GM23338 (cell line): ENCODE measurements at regions not wholly inside any gene's neighbourhood (a gene's known extent, or its start where the extent isn't known, plus 50 kb on each side); places are given as distances from the start of the nearest gene placed in this dataset.
A peak's percentile ranks its signal among the peaks of the same experiment; 100 is the strongest.
"Not testable (repeated sequence)": the region's sequence is repeated elsewhere in the genome, so short reads cannot be mapped to it uniquely, and the experiment has no call there.

Source experiments
- ATAC-seq: fragments of 200-7000 bp; cut with Tn5 transposase; 3 replicates; pipeline ENCODE4 v1.9.1; 2020
- DNase-seq: peaks from one replicate; pipeline ENCODE4 v3.0.0-alpha.2; 2015; ENCODE audit warnings: low spot score
- H2AFZ ChIP-seq: fragments of 200-600 bp; sonication (generic); 2 replicates; pipeline ENCODE4 v1.8.0; 2016; ENCODE audit warnings: antibody characterized with exemption, mild to moderate bottlenecking, moderate library complexity
- H3F3A ChIP-seq: fragments of 200-600 bp; sonication (generic); replicated peaks from 2 replicates; pipeline ENCODE4 v1.8.0; 2017; ENCODE audit warnings: antibody characterized with exemption, mixed run types, low read depth
- H3K27ac ChIP-seq: fragments of 200-600 bp; sonication (generic); 2 replicates; pipeline ENCODE4 v1.6.1; 2016; ENCODE audit warnings: low read depth
- H3K27me3 ChIP-seq: fragments of 200-600 bp; sonication (generic); 2 replicates; pipeline ENCODE4 v1.8.0; 2016; ENCODE audit warnings: mild to moderate bottlenecking, mixed run types, moderate library complexity; ENCODE audit not compliant: insufficient read depth
- H3K36me3 ChIP-seq: fragments of 200-600 bp; sonication (generic); 2 replicates; pipeline ENCODE4 v1.8.0; 2016; ENCODE audit warnings: mild to moderate bottlenecking; ENCODE audit not compliant: insufficient read depth
- H3K4me1 ChIP-seq: fragments of 200-600 bp; sonication (generic); 2 replicates; pipeline ENCODE4 v1.8.0; 2016; ENCODE audit warnings: mild to moderate bottlenecking, moderate library complexity; ENCODE audit not compliant: insufficient read depth
- H3K4me2 ChIP-seq: fragments of 200-600 bp; sonication (generic); 2 replicates; pipeline ENCODE4 v1.7.1; 2017; ENCODE audit warnings: mixed run types
- H3K4me3 ChIP-seq: fragments of 200-600 bp; sonication (generic); 2 replicates; pipeline ENCODE4 v1.6.1; 2016; ENCODE audit warnings: mixed run types
- H3K79me2 ChIP-seq: fragments of 200-600 bp; sonication (generic); replicated peaks from 2 replicates; pipeline ENCODE4 v1.8.0; 2017; ENCODE audit warnings: mild to moderate bottlenecking; ENCODE audit not compliant: insufficient read depth
- H3K9me2 ChIP-seq: fragments of 200-600 bp; sonication (generic); 2 replicates; pipeline ENCODE4 v1.8.0; 2017; ENCODE audit not compliant: insufficient read depth
- H4K20me1 ChIP-seq: fragments of 200-600 bp; sonication (generic); replicated peaks from 2 replicates; pipeline ENCODE4 v1.8.0; 2017; ENCODE audit warnings: mild to moderate bottlenecking; ENCODE audit not compliant: insufficient read depth
- H3K27ac Mint-ChIP-seq: 2 replicates; pipeline ENCODE4 v1.8.0; 2020; ENCODE audit warnings: inconsistent platforms, mild to moderate bottlenecking, moderate library complexity, mixed read lengths
- H3K27me3 Mint-ChIP-seq: 3 replicates; pipeline ENCODE4 v1.8.0; 2022; ENCODE audit warnings: low read depth, mild to moderate bottlenecking, moderate library complexity, mixed read lengths, inconsistent platforms; ENCODE audit not compliant: insufficient read depth, poor library complexity
- H3K36me3 Mint-ChIP-seq: 3 replicates; pipeline ENCODE4 v1.8.0; 2021; ENCODE audit warnings: low read depth, mild to moderate bottlenecking, inconsistent platforms, moderate library complexity, mixed read lengths
- H3K4me1 Mint-ChIP-seq: 3 replicates; pipeline ENCODE4 v1.8.0; 2020; ENCODE audit warnings: mild to moderate bottlenecking, inconsistent platforms, mixed read lengths
- H3K4me3 Mint-ChIP-seq: 3 replicates; pipeline ENCODE4 v1.8.0; 2021; ENCODE audit warnings: moderate library complexity, mild to moderate bottlenecking, inconsistent platforms, mixed read lengths
- H3K9me3 Mint-ChIP-seq: 3 replicates; pipeline ENCODE4 v1.8.0; 2020; ENCODE audit warnings: moderate library complexity, mild to moderate bottlenecking, inconsistent platforms, mixed read lengths
- CREB1 ChIP-seq: fragments of 250-450 bp; sonication (Bioruptor Pico); IDR thresholded peaks from 2 replicates; pipeline ENCODE4 v1.5.0; 2020; ENCODE audit warnings: low read depth, mild to moderate bottlenecking, moderate library complexity
- EZH2 ChIP-seq: fragments of 200-600 bp; sonication (generic); IDR thresholded peaks from one replicate; pipeline ENCODE4 v1.8.0; 2017; ENCODE audit warnings: antibody characterized with exemption, mild to moderate bottlenecking, low read depth; ENCODE audit not compliant: unreplicated experiment
- EZH2phosphoT487 ChIP-seq: fragments of 200-600 bp; sonication (generic); IDR thresholded peaks from one replicate; pipeline ENCODE4 v1.8.1; 2018; ENCODE audit warnings: antibody characterized with exemption; ENCODE audit not compliant: unreplicated experiment
- JUNB ChIP-seq: IDR thresholded peaks from one replicate; pipeline ENCODE4 v1.6.1; 2016; ENCODE audit warnings: antibody characterized with exemption; ENCODE audit not compliant: unreplicated experiment
- NANOG ChIP-seq: IDR thresholded peaks from 2 replicates; pipeline ENCODE4 v1.6.1; 2016; ENCODE audit warnings: antibody characterized with exemption, borderline replicate concordance
- STAT1 ChIP-seq: IDR thresholded peaks from one replicate; pipeline ENCODE4 v1.6.1; 2016; ENCODE audit warnings: antibody characterized with exemption; ENCODE audit not compliant: unreplicated experiment
- ZNF114 ChIP-seq: fragments of 250-450 bp; sonication (Bioruptor Pico); IDR thresholded peaks from 2 replicates; pipeline ENCODE4 v1.5.0; 2020; ENCODE audit warnings: mild to moderate bottlenecking, moderate library complexity
- TF ChIP-seq, protein P1 (sequence below): fragments of 250-450 bp; sonication (Bioruptor Pico); IDR thresholded peaks from 2 replicates; pipeline ENCODE4 v1.5.0; 2020; ENCODE audit warnings: mild to moderate bottlenecking, moderate library complexity
- TF ChIP-seq, protein P2 (sequence below), 2 experiments: fragments of 200-600 bp in 1 of 2; sonication (generic) in 1 of 2; conservative IDR thresholded peaks; 2 replicates each; pipeline versions ENCODE4 v1.5.1 to v1.6.1; 2016 to 2017; ENCODE audit warnings: antibody characterized with exemption in 2 of 2, low read depth in 2 of 2, mild to moderate bottlenecking in 2 of 2, moderate library complexity in 1 of 2

GRCh38 chr2:111533557-111534247 is 350.3 kb downstream of the ANAPC1 start:
- H3K9me3 Mint-ChIP-seq: peaks cover 18% of the 10 kb centered on the region
- DNase-seq, H4K20me1 ChIP-seq, H3K79me2 ChIP-seq, H3K36me3 Mint-ChIP-seq, H3K27me3 Mint-ChIP-seq, H3K27ac ChIP-seq, H3K27me3 ChIP-seq, H3K4me2 ChIP-seq, H3K4me3 Mint-ChIP-seq, H3F3A ChIP-seq, H3K36me3 ChIP-seq, H3K4me3 ChIP-seq, ATAC-seq, H3K4me1 ChIP-seq, H2AFZ ChIP-seq, H3K9me2 ChIP-seq, H3K27ac Mint-ChIP-seq: not testable (repeated sequence)
- H3K4me1 Mint-ChIP-seq: peaks cover 28% of the 10 kb centered on the region

- TF ChIP-seq STAT1: no peak
- 0 out of 2 replicates have a peak, but pooled peaks have one; percentile 20 for TF ChIP-seq CREB1
- H3K36me3 ChIP-seq: no peaks in the 10 kb centered on the region
- H3K4me1 ChIP-seq: peaks cover 9% of the 10 kb centered on the region
- H3F3A ChIP-seq: no peaks in the 10 kb centered on the region
- Mint-ChIP-seq H3K27ac (peak overlapping the region; percentile 36), H3K27me3 (peaks cover 2% of the 10 kb centered on the region), H3K36me3 (peaks cover 7% of the 10 kb centered on the region; the same call in 2 of the 3 replicates), H3K4me3 (no peak overlapping the region), H3K4me1 (peaks cover 25% of the 10 kb centered on the region), H3K9me3 (peaks cover 18% of the 10 kb centered on the region)
- no peak overlapping the region for H3K4me2 ChIP-seq
- H3K27me3 ChIP-seq: no peaks in the 10 kb centered on the region
- no peak overlapping the region for H3K27ac ChIP-seq
- H2AFZ ChIP-seq: peak overlapping the region; percentile 92
- H4K20me1 ChIP-seq: no peaks in the 10 kb centered on the region
- DNase-seq: peak; percentile 16
- peak; percentile 80 for ATAC-seq
- no peaks in the 10 kb centered on the region for H3K79me2 ChIP-seq
- no peaks in the 10 kb centered on the region for H3K9me2 ChIP-seq
- no peak overlapping the region for H3K4me3 ChIP-seq
Observed at GRCh38 chr2:111534910-111535352, 349.1 kb downstream of the ANAPC1 start.

- H3K36me3 Mint-ChIP-seq: peaks cover 7% of the 10 kb centered on the region; the same call in 2 of the 3 replicates
- H3K36me3 ChIP-seq: no peaks in the 10 kb centered on the region
- no peaks in the 10 kb centered on the region for H3K27me3 ChIP-seq
- H2AFZ ChIP-seq: peak overlapping the region; percentile 92
- no peak overlapping the region for H3K4me3 ChIP-seq
- H3K27ac ChIP-seq: no peak overlapping the region
- no peak overlapping the region for H3K4me3 Mint-ChIP-seq
- H3K79me2 ChIP-seq: no peaks in the 10 kb centered on the region
- peaks cover 25% of the 10 kb centered on the region for H3K4me1 Mint-ChIP-seq
- H3K4me2 ChIP-seq: no peak overlapping the region
- H3K9me3 Mint-ChIP-seq: peaks cover 18% of the 10 kb centered on the region
- peaks cover 2% of the 10 kb centered on the region for H3K27me3 Mint-ChIP-seq
- ATAC-seq (peak; percentile 48), DNase-seq (no peak)
- H3F3A ChIP-seq: no peaks in the 10 kb centered on the region
- peak overlapping the region; percentile 63; the same call in 1 of the 2 replicates for H3K27ac Mint-ChIP-seq
- peaks cover 9% of the 10 kb centered on the region for H3K4me1 ChIP-seq
- H3K9me2 ChIP-seq: no peaks in the 10 kb centered on the region
- H4K20me1 ChIP-seq: no peaks in the 10 kb centered on the region
- TF ChIP-seq, protein P1, sequence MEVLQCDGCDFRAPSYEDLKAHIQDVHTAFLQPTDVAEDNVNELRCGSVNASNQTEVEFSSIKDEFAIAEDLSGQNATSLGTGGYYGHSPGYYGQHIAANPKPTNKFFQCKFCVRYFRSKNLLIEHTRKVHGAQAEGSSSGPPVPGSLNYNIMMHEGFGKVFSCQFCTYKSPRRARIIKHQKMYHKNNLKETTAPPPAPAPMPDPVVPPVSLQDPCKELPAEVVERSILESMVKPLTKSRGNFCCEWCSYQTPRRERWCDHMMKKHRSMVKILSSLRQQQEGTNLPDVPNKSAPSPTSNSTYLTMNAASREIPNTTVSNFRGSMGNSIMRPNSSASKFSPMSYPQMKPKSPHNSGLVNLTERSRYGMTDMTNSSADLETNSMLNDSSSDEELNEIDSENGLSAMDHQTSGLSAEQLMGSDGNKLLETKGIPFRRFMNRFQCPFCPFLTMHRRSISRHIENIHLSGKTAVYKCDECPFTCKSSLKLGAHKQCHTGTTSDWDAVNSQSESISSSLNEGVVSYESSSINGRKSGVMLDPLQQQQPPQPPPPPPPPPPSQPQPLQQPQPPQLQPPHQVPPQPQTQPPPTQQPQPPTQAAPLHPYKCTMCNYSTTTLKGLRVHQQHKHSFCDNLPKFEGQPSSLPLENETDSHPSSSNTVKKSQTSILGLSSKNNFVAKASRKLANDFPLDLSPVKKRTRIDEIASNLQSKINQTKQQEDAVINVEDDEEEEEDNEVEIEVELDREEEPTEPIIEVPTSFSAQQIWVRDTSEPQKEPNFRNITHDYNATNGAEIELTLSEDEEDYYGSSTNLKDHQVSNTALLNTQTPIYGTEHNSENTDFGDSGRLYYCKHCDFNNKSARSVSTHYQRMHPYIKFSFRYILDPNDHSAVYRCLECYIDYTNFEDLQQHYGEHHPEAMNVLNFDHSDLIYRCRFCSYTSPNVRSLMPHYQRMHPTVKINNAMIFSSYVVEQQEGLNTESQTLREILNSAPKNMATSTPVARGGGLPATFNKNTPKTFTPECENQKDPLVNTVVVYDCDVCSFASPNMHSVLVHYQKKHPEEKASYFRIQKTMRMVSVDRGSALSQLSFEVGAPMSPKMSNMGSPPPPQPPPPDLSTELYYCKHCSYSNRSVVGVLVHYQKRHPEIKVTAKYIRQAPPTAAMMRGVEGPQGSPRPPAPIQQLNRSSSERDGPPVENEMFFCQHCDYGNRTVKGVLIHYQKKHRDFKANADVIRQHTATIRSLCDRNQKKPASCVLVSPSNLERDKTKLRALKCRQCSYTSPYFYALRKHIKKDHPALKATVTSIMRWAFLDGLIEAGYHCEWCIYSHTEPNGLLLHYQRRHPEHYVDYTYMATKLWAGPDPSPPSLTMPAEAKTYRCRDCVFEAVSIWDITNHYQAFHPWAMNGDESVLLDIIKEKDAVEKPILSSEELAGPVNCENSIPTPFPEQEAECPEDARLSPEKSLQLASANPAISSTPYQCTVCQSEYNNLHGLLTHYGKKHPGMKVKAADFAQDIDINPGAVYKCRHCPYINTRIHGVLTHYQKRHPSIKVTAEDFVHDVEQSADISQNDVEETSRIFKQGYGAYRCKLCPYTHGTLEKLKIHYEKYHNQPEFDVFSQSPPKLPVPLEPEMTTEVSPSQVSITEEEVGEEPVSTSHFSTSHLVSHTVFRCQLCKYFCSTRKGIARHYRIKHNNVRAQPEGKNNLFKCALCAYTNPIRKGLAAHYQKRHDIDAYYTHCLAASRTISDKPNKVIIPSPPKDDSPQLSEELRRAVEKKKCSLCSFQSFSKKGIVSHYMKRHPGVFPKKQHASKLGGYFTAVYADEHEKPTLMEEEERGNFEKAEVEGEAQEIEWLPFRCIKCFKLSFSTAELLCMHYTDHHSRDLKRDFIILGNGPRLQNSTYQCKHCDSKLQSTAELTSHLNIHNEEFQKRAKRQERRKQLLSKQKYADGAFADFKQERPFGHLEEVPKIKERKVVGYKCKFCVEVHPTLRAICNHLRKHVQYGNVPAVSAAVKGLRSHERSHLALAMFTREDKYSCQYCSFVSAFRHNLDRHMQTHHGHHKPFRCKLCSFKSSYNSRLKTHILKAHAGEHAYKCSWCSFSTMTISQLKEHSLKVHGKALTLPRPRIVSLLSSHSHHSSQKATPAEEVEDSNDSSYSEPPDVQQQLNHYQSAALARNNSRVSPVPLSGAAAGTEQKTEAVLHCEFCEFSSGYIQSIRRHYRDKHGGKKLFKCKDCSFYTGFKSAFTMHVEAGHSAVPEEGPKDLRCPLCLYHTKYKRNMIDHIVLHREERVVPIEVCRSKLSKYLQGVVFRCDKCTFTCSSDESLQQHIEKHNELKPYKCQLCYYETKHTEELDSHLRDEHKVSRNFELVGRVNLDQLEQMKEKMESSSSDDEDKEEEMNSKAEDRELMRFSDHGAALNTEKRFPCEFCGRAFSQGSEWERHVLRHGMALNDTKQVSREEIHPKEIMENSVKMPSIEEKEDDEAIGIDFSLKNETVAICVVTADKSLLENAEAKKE (CRISPR knock-in tag): no peak
- TF ChIP-seq, protein P2, sequence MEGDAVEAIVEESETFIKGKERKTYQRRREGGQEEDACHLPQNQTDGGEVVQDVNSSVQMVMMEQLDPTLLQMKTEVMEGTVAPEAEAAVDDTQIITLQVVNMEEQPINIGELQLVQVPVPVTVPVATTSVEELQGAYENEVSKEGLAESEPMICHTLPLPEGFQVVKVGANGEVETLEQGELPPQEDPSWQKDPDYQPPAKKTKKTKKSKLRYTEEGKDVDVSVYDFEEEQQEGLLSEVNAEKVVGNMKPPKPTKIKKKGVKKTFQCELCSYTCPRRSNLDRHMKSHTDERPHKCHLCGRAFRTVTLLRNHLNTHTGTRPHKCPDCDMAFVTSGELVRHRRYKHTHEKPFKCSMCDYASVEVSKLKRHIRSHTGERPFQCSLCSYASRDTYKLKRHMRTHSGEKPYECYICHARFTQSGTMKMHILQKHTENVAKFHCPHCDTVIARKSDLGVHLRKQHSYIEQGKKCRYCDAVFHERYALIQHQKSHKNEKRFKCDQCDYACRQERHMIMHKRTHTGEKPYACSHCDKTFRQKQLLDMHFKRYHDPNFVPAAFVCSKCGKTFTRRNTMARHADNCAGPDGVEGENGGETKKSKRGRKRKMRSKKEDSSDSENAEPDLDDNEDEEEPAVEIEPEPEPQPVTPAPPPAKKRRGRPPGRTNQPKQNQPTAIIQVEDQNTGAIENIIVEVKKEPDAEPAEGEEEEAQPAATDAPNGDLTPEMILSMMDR (conservative IDR thresholded peaks at IDR 0.05; ENCODE audit: low read depth in 2 of 2): no peak
- TF ChIP-seq NANOG: no peak
- no peak for TF ChIP-seq CREB1
- no peak for TF ChIP-seq ZNF114 (CRISPR knock-in tag)
- TF ChIP-seq EZH2: no peak
- no peak for TF ChIP-seq JUNB
- TF ChIP-seq EZH2phosphoT487: no peak
Observed at GRCh38 chr2:111535404-111535803, 348.6 kb downstream of the ANAPC1 start.
